Fibroblast of lung (primary cell): ENCODE measurements at regions not wholly inside any gene's neighbourhood (a gene's known extent, or its start where the extent isn't known, plus 50 kb on each side); places are given as distances from the start of the nearest gene placed in this dataset.
A peak's percentile ranks its signal among the peaks of the same experiment; 100 is the strongest.

ENCODE experiments used
- DNase-seq, 2 donors: peaks; one replicate each; pipeline versions ENCODE4 v3.0.0 to v3.0.0-alpha.2; 2010; ENCODE audit warnings: low read depth in 2 of 2
- H2AFZ ChIP-seq: 2 replicates; pipeline ENCODE4 v1.5.1; 2012; ENCODE audit warnings: low read length, control low read depth, inconsistent platforms
- H3K27ac ChIP-seq: 2 replicates; pipeline ENCODE4 v1.5.1; 2011; ENCODE audit warnings: low read length, control low read depth; ENCODE audit not compliant: insufficient read depth
- H3K27me3 ChIP-seq: 2 replicates; pipeline ENCODE4 v1.5.1; 2011; ENCODE audit warnings: mild to moderate bottlenecking, low read length; ENCODE audit not compliant: control insufficient read depth, insufficient read depth
- H3K36me3 ChIP-seq: 2 replicates; pipeline ENCODE4 v1.5.1; 2011; ENCODE audit warnings: low read length; ENCODE audit not compliant: control insufficient read depth, insufficient read depth
- H3K4me1 ChIP-seq: 2 replicates; pipeline ENCODE4 v1.5.1; 2011; ENCODE audit warnings: low read length; ENCODE audit not compliant: control insufficient read depth, insufficient read depth; ENCODE audit errors: extremely low read depth
- H3K4me2 ChIP-seq: 2 replicates; pipeline ENCODE4 v1.5.1; 2011; ENCODE audit warnings: low read length, control low read depth; ENCODE audit not compliant: insufficient read depth; ENCODE audit errors: extremely low read depth
- H3K4me3 ChIP-seq, 4 experiments: fragments of 200-600 bp in 1 of 4; sonication (generic) in 1 of 4; replicated peaks in 1 of 4; 2 replicates each; pipeline ENCODE4 v1.5.1; 2011 to 2016; ENCODE audit warnings: low read length in 4 of 4, low read depth in 3 of 4, mild to moderate bottlenecking in 3 of 4, control low read depth in 2 of 4, inconsistent platforms in 1 of 4, mixed read lengths in 1 of 4; ENCODE audit not compliant: insufficient read depth in 1 of 4; ENCODE audit errors: control extremely low read depth in 1 of 4
- H3K79me2 ChIP-seq: 2 replicates; pipeline ENCODE4 v1.5.1; 2012; ENCODE audit warnings: mild to moderate bottlenecking, low read length, inconsistent platforms; ENCODE audit not compliant: control insufficient read depth, insufficient read depth
- H3K9ac ChIP-seq: 2 replicates; pipeline ENCODE4 v1.5.1; 2011; ENCODE audit warnings: mild to moderate bottlenecking, low read length, control low read depth; ENCODE audit not compliant: insufficient read depth
- H3K9me3 ChIP-seq: 2 replicates; pipeline ENCODE4 v1.5.1; 2012; ENCODE audit warnings: low read depth, low read length; ENCODE audit not compliant: control insufficient read depth, insufficient read depth
- H4K20me1 ChIP-seq: 2 replicates; pipeline ENCODE4 v1.5.1; 2011; ENCODE audit warnings: low read length; ENCODE audit not compliant: control insufficient read depth, insufficient read depth; ENCODE audit errors: extremely low read depth
- CTCF ChIP-seq, 2 donors: IDR thresholded peaks in 1 of 2; conservative IDR thresholded peaks in 1 of 2; 1 replicate in 1 of 2; 2 replicates in 1 of 2; pipeline ENCODE4 v1.5.1; 2011 to 2012; ENCODE audit warnings: low read length in 2 of 2, control low read depth in 1 of 2, inconsistent platforms in 1 of 2, low read depth in 1 of 2, mild to moderate bottlenecking in 1 of 2
- EZH2 ChIP-seq: IDR thresholded peaks from 2 replicates; pipeline ENCODE4 v1.5.1; 2012; ENCODE audit warnings: low read length, control low read depth, mild to moderate bottlenecking; ENCODE audit errors: missing control alignments

- Histone ChIP-seq H3K9ac (no peak overlapping the region), H3K36me3 (no peaks in the 10 kb centered on the region), H4K20me1 (no peaks in the 10 kb centered on the region), H3K9me3 (no peaks in the 10 kb centered on the region), H3K4me2 (no peak overlapping the region), H3K4me3 (no peak overlapping the region), H2AFZ (no peak overlapping the region), H3K27me3 (no peaks in the 10 kb centered on the region), H3K79me2 (no peaks in the 10 kb centered on the region), H3K4me1 (no peaks in the 10 kb centered on the region), H3K27ac (no peak overlapping the region)
- TF ChIP-seq EZH2 (no peak), CTCF (conservative IDR thresholded peaks at IDR 0.05 in 1 of 2, IDR thresholded peaks at IDR 0.05 in 1 of 2; ENCODE audit: low read depth in 1 of 2, low read length in 2 of 2) (no peak)
- DNase-seq, result no peak
Observed at GRCh38 chr18:40974448-40974847, 980.6 kb upstream of the PIK3C3 start.

- H3K79me2 ChIP-seq, result no peaks in the 10 kb centered on the region
- H3K4me1 ChIP-seq, result no peaks in the 10 kb centered on the region
- no peak overlapping the region for H3K4me2 ChIP-seq
- H3K27me3 ChIP-seq, result no peaks in the 10 kb centered on the region
- no peak overlapping the region for H3K27ac ChIP-seq
- H3K9ac ChIP-seq, result no peak overlapping the region
- H3K9me3 ChIP-seq, result no peaks in the 10 kb centered on the region
- TF ChIP-seq CTCF (conservative IDR thresholded peaks at IDR 0.05 in 1 of 2, IDR thresholded peaks at IDR 0.05 in 1 of 2; ENCODE audit: low read depth in 1 of 2, low read length in 2 of 2) (no peak), EZH2 (no peak)
- H2AFZ ChIP-seq, result no peak overlapping the region
- H3K36me3 ChIP-seq, result no peaks in the 10 kb centered on the region
- H4K20me1 ChIP-seq, result no peaks in the 10 kb centered on the region
- no peak overlapping the region for H3K4me3 ChIP-seq
- DNase-seq, result peak in 1 of 2 donors; percentile 34
Observed at GRCh38 chr18:40962784-40963183, 992.2 kb upstream of the PIK3C3 start.

- Histone ChIP-seq H3K27ac (no peak overlapping the region), H3K9ac (no peak overlapping the region), H3K4me2 (no peak overlapping the region), H3K36me3 (no peaks in the 10 kb centered on the region), H3K4me1 (no peaks in the 10 kb centered on the region), H2AFZ (no peak overlapping the region), H3K9me3 (no peaks in the 10 kb centered on the region), H3K27me3 (no peaks in the 10 kb centered on the region), H3K4me3 (no peak overlapping the region), H4K20me1 (no peaks in the 10 kb centered on the region), H3K79me2 (no peaks in the 10 kb centered on the region)
- peak in 1 of 2 donors; percentile 43 for DNase-seq
- no peak for TF ChIP-seq CTCF (conservative IDR thresholded peaks at IDR 0.05 in 1 of 2, IDR thresholded peaks at IDR 0.05 in 1 of 2; ENCODE audit: low read depth in 1 of 2, low read length in 2 of 2)
- TF ChIP-seq EZH2, result no peak
Observed at GRCh38 chr18:40957533-40958070, 997.4 kb upstream of the PIK3C3 start.
